ENCODE measurements at regions not wholly inside any gene's neighbourhood (a gene's known extent, or its start where the extent isn't known, plus 50 kb on each side); places are given as distances from the start of the nearest gene placed in this dataset.

- no peak for TF ChIP-seq EZH2 (IDR thresholded peaks at IDR 0.05)
- no peak for TF ChIP-seq CTCF (IDR thresholded peaks at IDR 0.05)
Observed at GRCh38 chr2:189341077-189341476, 100.2 kb upstream of the WDR75 start.
